ENCODE measurements at regions not wholly inside any gene's neighbourhood (a gene's known extent, or its start where the extent isn't known, plus 50 kb on each side); places are given as distances from the start of the nearest gene placed in this dataset.

- TF ChIP-seq REST (IDR thresholded peaks at IDR 0.05; ENCODE audit: low read depth) (no peak), EZH2 (IDR thresholded peaks at IDR 0.05) (no peak), EZH2phosphoT487 (IDR thresholded peaks at IDR 0.05; ENCODE audit: borderline replicate concordance) (no peak)
Observed at GRCh38 chr15:26043018-26043417, 179.9 kb upstream of the ATP10A start (continued).

- intact Hi-C loops (cut with micrococcal nuclease): no loop called here
- no peaks in the 10 kb centered on the region for H3K27me3 ChIP-seq (ENCODE audit: insufficient read depth, low read length)
- peaks cover 7 to 40% of the 10 kb centered on the region in 2 experiments; a peak in 2 of 4 replicates for H3K9me3 ChIP-seq (ENCODE audit: control insufficient read depth in 1 of 2, insufficient read depth in 1 of 2, low read depth in 1 of 2, low read length in 2 of 2)
- no peak for DNase-seq (ENCODE audit: low read depth, low spot score)
- ATAC-seq: no peak
- no peak overlapping the region for H2AFZ ChIP-seq (ENCODE audit: low read depth, low read length, poor library complexity, severe bottlenecking)
- no peaks in the 10 kb centered on the region for H3K4me1 ChIP-seq (ENCODE audit: control insufficient read depth in 1 of 2, insufficient read depth in 2 of 2, low read length in 2 of 2)
- H3K4me2 ChIP-seq (ENCODE audit: low read length): no peak overlapping the region
- ChIA-PET POLR2A (no interaction called here), RAD21 (ENCODE audit: low non-redundant PET in 1 of 2, low total read pairs in 2 of 2, uncharacterized antibody in 2 of 2, unreplicated experiment in 2 of 2) (no interaction called here), CTCF (no interaction called here)
- no peak overlapping the region for H3K27ac ChIP-seq (ENCODE audit: low read depth, low read length)
- H3K9me2 ChIP-seq (ENCODE audit: insufficient read depth): no peaks in the 10 kb centered on the region
- no peaks in the 10 kb centered on the region for H4K20me1 ChIP-seq (ENCODE audit: insufficient read depth)
- H3K36me3 ChIP-seq (ENCODE audit: control insufficient read depth in 1 of 2, insufficient read depth in 2 of 2, low read length in 2 of 2): no peaks in the 10 kb centered on the region
- H3K79me2 ChIP-seq (ENCODE audit: insufficient read depth, low read length): no peaks in the 10 kb centered on the region
- H3K9ac ChIP-seq (ENCODE audit: low read length): no peak overlapping the region
- H3K4me3 ChIP-seq (replicated peaks in 1 of 2; ENCODE audit: low read depth in 1 of 2, low read length in 2 of 2): no peak overlapping the region
- BruUV-seq (replicated peaks): no TSS peak
- TF ChIP-seq MAX (IDR thresholded peaks at IDR 0.05) (no peak), POLR2A (IDR thresholded peaks at IDR 0.05; ENCODE audit: borderline replicate concordance, extremely low read depth, insufficient read depth, insufficient read length) (no peak), JUND (IDR thresholded peaks at IDR 0.05) (no peak), SIN3A (IDR thresholded peaks at IDR 0.05; ENCODE audit: low read depth) (no peak), EZH2phosphoT487 (IDR thresholded peaks at IDR 0.05; ENCODE audit: borderline replicate concordance) (no peak), YY1 (IDR thresholded peaks at IDR 0.05; ENCODE audit: extremely low read depth, insufficient replicate concordance, low read depth, low read length) (no peak), CBX3 (IDR thresholded peaks at IDR 0.05; ENCODE audit: low read depth) (no peak), SRF (IDR thresholded peaks at IDR 0.05; ENCODE audit: low read depth) (no peak), CEBPB (IDR thresholded peaks at IDR 0.05; ENCODE audit: low read depth) (no peak), CTCF (IDR thresholded peaks at IDR 0.05 in 2 of 3, conservative IDR thresholded peaks at IDR 0.05 in 1 of 3; ENCODE audit: borderline replicate concordance in 1 of 3, insufficient read depth in 1 of 3, low read depth in 2 of 3, low read length in 2 of 3) (no peak), ATF3 (IDR thresholded peaks at IDR 0.05) (no peak), ZBTB33 (IDR thresholded peaks at IDR 0.05; ENCODE audit: extremely low read depth, insufficient replicate concordance, low read length) (no peak), SP1 (IDR thresholded peaks at IDR 0.05; ENCODE audit: low read depth) (no peak), RAD21 (IDR thresholded peaks at IDR 0.05; ENCODE audit: low read depth) (no peak)
Observed at GRCh38 chr15:26038693-26039092, 175.6 kb upstream of the ATP10A start.
